GM21723 (cell line): ENCODE measurements at regions not wholly inside any gene's neighbourhood (a gene's known extent, or its start where the extent isn't known, plus 50 kb on each side); places are given as distances from the start of the nearest gene placed in this dataset.
"Not testable (repeated sequence)": the region's sequence is repeated elsewhere in the genome, so short reads cannot be mapped to it uniquely, and the experiment has no call there.

Experiments
- ATAC-seq: cut with Tn5 transposase; IDR thresholded peaks from one replicate; pipeline ENCODE4 v1.9.1; 2021; ENCODE audit warnings: mild to moderate bottlenecking, moderate library complexity; ENCODE audit not compliant: unreplicated experiment

- ATAC-seq, result no peak
These were observed 63.9 kb downstream of the MAT2B start for GRCh38 chr5:163569284-163569683.

- ATAC-seq, result no peak
These were observed 66.3 kb downstream of the MAT2B start for GRCh38 chr5:163571744-163572143.

- ATAC-seq, result no peak
These were observed 69.3 kb downstream of the MAT2B start for GRCh38 chr5:163574472-163575440.

GRCh38 chr5:163578652-163579051 is 73.2 kb downstream of the MAT2B start:
- no peak for ATAC-seq

GRCh38 chr5:163579729-163580128 is 74.3 kb downstream of the MAT2B start:
- ATAC-seq, result no peak

GRCh38 chr5:163580516-163580915 is 75.1 kb downstream of the MAT2B start:
- ATAC-seq, result no peak

- not testable (repeated sequence) for ATAC-seq
These were observed 78.2 kb downstream of the MAT2B start for GRCh38 chr5:163583491-163584153.

- no peak for ATAC-seq
These were observed 79.8 kb downstream of the MAT2B start for GRCh38 chr5:163585206-163585605.

GRCh38 chr5:163586531-163586956 is 81.1 kb downstream of the MAT2B start:
- no peak for ATAC-seq

GRCh38 chr5:163594951-163595350 is 89.5 kb downstream of the MAT2B start:
- ATAC-seq, result no peak

GRCh38 chr5:163595932-163596607 is 90.7 kb downstream of the MAT2B start:
- no peak for ATAC-seq

GRCh38 chr5:163596608-163597315 is 91.3 kb downstream of the MAT2B start:
- ATAC-seq, result no peak

GRCh38 chr5:163604013-163604412 is 98.6 kb downstream of the MAT2B start:
- ATAC-seq, result no peak

- no peak for ATAC-seq
These were observed 101.8 kb downstream of the MAT2B start for GRCh38 chr5:163607256-163607655.

- ATAC-seq, result no peak
These were observed 103.2 kb downstream of the MAT2B start for GRCh38 chr5:163608621-163609020.

- ATAC-seq, result no peak
These were observed 104.5 kb downstream of the MAT2B start for GRCh38 chr5:163609910-163610309.

GRCh38 chr5:163612358-163613149 is 107.1 kb downstream of the MAT2B start:
- ATAC-seq, result no peak

GRCh38 chr5:163613150-163613442 is 107.7 kb downstream of the MAT2B start:
- ATAC-seq, result no peak

- ATAC-seq, result no peak
These were observed 109.4 kb downstream of the MAT2B start for GRCh38 chr5:163614787-163615186.

GRCh38 chr5:163619273-163619934 is 114.0 kb downstream of the MAT2B start:
- no peak for ATAC-seq
